HepG2 (cell line): ENCODE measurements at regions not wholly inside any gene's neighbourhood (a gene's known extent, or its start where the extent isn't known, plus 50 kb on each side); places are given as distances from the start of the nearest gene placed in this dataset.

Experiments used
- ATAC-seq: fragments of 200-7000 bp; cut with Tn5 transposase; 3 replicates; pipeline ENCODE4 v1.9.1; 2020; ENCODE audit warnings: mild to moderate bottlenecking, moderate library complexity
- BruUV-seq: library from RNA; stranded (reverse); fragments of 400-500 nt; replicated peaks from 2 replicates; lab custom pipeline; 2021; lab: Mats Ljungman, UMichigan
- CTCF ChIA-PET: fragments of 300-600 bp; formaldehyde crosslinking; extraction: SDS; loops from one replicate; lab custom pipeline; 2021; ENCODE audit warnings: low total read pairs, inconsistent platforms, low intra/inter-chr PET ratio; lab: Yijun Ruan, JAX
- POLR2A ChIA-PET: fragments of 350-600 bp; sonication (Branson Sonifier 250); formaldehyde crosslinking; loops from one replicate; lab custom pipeline; 2020; ENCODE audit warnings: antibody characterized with exemption, inconsistent platforms; lab: Yijun Ruan, JAX
- DNase-seq: peaks from one replicate; pipeline ENCODE4 v3.0.0-alpha.2; 2015; ENCODE audit warnings: low spot score
- FAIRE-seq: peaks from 3 replicates; lab custom pipeline; 2011; peaks lifted over from hg19 to GRCh38; lab: Jason Lieb, UNC
- H2AFZ ChIP-seq: one replicate; pipeline ENCODE4 v1.6.1; 2011; ENCODE audit warnings: low read length, inconsistent platforms
- H3K27ac ChIP-seq: fragments of 300-600 bp; 3 replicates; pipeline ENCODE4 v1.8.0; 2011; ENCODE audit warnings: mixed run types, mild to moderate bottlenecking, mixed read lengths, low read length, inconsistent platforms; ENCODE audit not compliant: insufficient read depth; ENCODE audit errors: extremely low read length
- H3K27me3 ChIP-seq, 2 experiments: fragments of 200-600 bp in 1 of 2; 2 replicates in 1 of 2; 3 replicates in 1 of 2; pipeline versions ENCODE4 v1.6.0 to v1.8.0; 2011; ENCODE audit warnings: low read length in 2 of 2, mild to moderate bottlenecking in 2 of 2, moderate library complexity in 2 of 2, inconsistent platforms in 1 of 2; ENCODE audit not compliant: insufficient read depth in 2 of 2, control insufficient read depth in 1 of 2
- H3K36me3 ChIP-seq, 2 experiments: fragments of 200-600 bp in 1 of 2; replicated peaks in 1 of 2; 2 replicates in 1 of 2; 3 replicates in 1 of 2; pipeline versions ENCODE4 v1.5.1 to v1.8.0; 2011; ENCODE audit warnings: low read length in 2 of 2, inconsistent platforms in 1 of 2; ENCODE audit not compliant: insufficient read depth in 2 of 2, control insufficient read depth in 1 of 2
- H3K4me1 ChIP-seq: 2 replicates; pipeline ENCODE4 v1.5.1; 2012; ENCODE audit warnings: low read length, inconsistent platforms; ENCODE audit not compliant: insufficient read depth
- H3K4me2 ChIP-seq: 2 replicates; pipeline ENCODE4 v1.6.0; 2011; ENCODE audit warnings: low read depth, low read length, inconsistent platforms
- H3K4me3 ChIP-seq, 3 experiments: fragments of 200-600 bp in 1 of 3; sonication (generic), shearing (Covaris generic) in 1 of 3; replicated peaks in 1 of 3; 2 replicates each; pipeline ENCODE4 v1.5.1; 2011 to 2016; ENCODE audit warnings: low read length in 3 of 3, inconsistent platforms in 2 of 3, low read depth in 2 of 3, mild to moderate bottlenecking in 2 of 3, control low read depth in 1 of 3, mixed read lengths in 1 of 3; ENCODE audit not compliant: insufficient read depth in 1 of 3
- H3K79me2 ChIP-seq: one replicate; pipeline ENCODE4 v1.6.1; 2011; ENCODE audit warnings: low read length, inconsistent platforms; ENCODE audit not compliant: insufficient read depth
- H3K9ac ChIP-seq: 2 replicates; pipeline ENCODE4 v1.6.0; 2011; ENCODE audit warnings: mild to moderate bottlenecking, low read depth, low read length, inconsistent platforms; ENCODE audit not compliant: insufficient read depth
- H3K9me3 ChIP-seq: 2 replicates; pipeline ENCODE4 v1.5.1; 2012; ENCODE audit warnings: mild to moderate bottlenecking, low read length
- H4K20me1 ChIP-seq: 2 replicates; pipeline ENCODE4 v1.6.0; 2011; ENCODE audit warnings: inconsistent platforms, mild to moderate bottlenecking, low read length, moderate library complexity; ENCODE audit not compliant: insufficient read depth
- GPN1 ChIP-seq: sonication (generic); formaldehyde crosslinking; IDR thresholded peaks from 2 replicates; pipeline ENCODE4 v1.5.1; 2020; ENCODE audit warnings: missing genetic modification reagents, borderline replicate concordance
- IKZF1 ChIP-seq: fragments of 450-650 bp; IDR thresholded peaks from 2 replicates; pipeline ENCODE4 v1.7.1; 2016
- KAT8 ChIP-seq: IDR thresholded peaks from 2 replicates; pipeline ENCODE4 v1.6.1; 2016; ENCODE audit warnings: missing genetic modification reagents, missing compliant biosample characterization
- MAFF ChIP-seq: IDR thresholded peaks from 2 replicates; pipeline ENCODE4 v1.6.1; 2011; ENCODE audit warnings: low read depth, low read length, improper control_type of control experiment
- MAFK ChIP-seq, 2 experiments: IDR thresholded peaks in 1 of 2; conservative IDR thresholded peaks in 1 of 2; 2 replicates each; pipeline ENCODE4 v1.6.1; 2011; ENCODE audit warnings: improper control_type of control experiment in 2 of 2, low read length in 2 of 2
- NR0B2 ChIP-seq: sonication (generic); formaldehyde crosslinking; IDR thresholded peaks from 2 replicates; pipeline ENCODE4 v1.4.0; 2020; ENCODE audit warnings: mild to moderate bottlenecking, missing genetic modification reagents
- NRL ChIP-seq: sonication (generic); formaldehyde crosslinking; IDR thresholded peaks from 2 replicates; pipeline ENCODE4 v1.5.0; 2020; ENCODE audit warnings: missing genetic modification reagents, mild to moderate bottlenecking, moderate library complexity, borderline replicate concordance
- PRMT3 ChIP-seq: sonication (generic); formaldehyde crosslinking; IDR thresholded peaks from 2 replicates; pipeline ENCODE4 v1.8.1; 2022; ENCODE audit warnings: low read depth, mild to moderate bottlenecking, moderate library complexity, missing genetic modification reagents, borderline replicate concordance
- ZNF335 ChIP-seq: sonication (generic); formaldehyde crosslinking; IDR thresholded peaks from 2 replicates; pipeline ENCODE4 v1.4.0; 2020; ENCODE audit warnings: missing genetic modification reagents
- ZNF350 ChIP-seq: sonication (generic); formaldehyde crosslinking; IDR thresholded peaks from 2 replicates; pipeline ENCODE4 v1.4.0; 2020; ENCODE audit warnings: mild to moderate bottlenecking, low read depth, missing genetic modification reagents, borderline replicate concordance
- ZNF7 ChIP-seq: IDR thresholded peaks from 2 replicates; pipeline ENCODE4 v1.6.1; 2016; ENCODE audit warnings: missing biosample characterization, missing genetic modification reagents
- ZNF761 ChIP-seq: sonication (generic); formaldehyde crosslinking; conservative IDR thresholded peaks from 2 replicates; pipeline ENCODE4 v1.4.0; 2020; ENCODE audit warnings: mild to moderate bottlenecking, missing genetic modification reagents
- ZNF766 ChIP-seq: sonication (generic); formaldehyde crosslinking; IDR thresholded peaks from 2 replicates; pipeline ENCODE4 v1.5.0; 2020; ENCODE audit warnings: missing genetic modification reagents, borderline replicate concordance
- ZSCAN9 ChIP-seq: IDR thresholded peaks from 2 replicates; pipeline ENCODE4 v1.6.1; 2016; ENCODE audit warnings: borderline replicate concordance
- WGBS: methylation state at CpG from one replicate; pipeline ENCODE4 v1.1.6; 2017; ENCODE audit warnings: low lambda C conversion rate; 5-methylcytosine and 5-hydroxymethylcytosine counted together
- in situ Hi-C: cut with HindIII; loops from 2 replicates; pipeline ENCODE4 v1.10.0; 2017; ENCODE audit warnings: low pct_unique_long_range_greater_than_20kb; ENCODE audit not compliant: extremely low pct_ligation_motif_present
- intact Hi-C: fragments of 100-400 bp; cut with micrococcal nuclease; formaldehyde crosslinking; loops from one replicate; pipeline ENCODE4 v1.10.0; 2022; ENCODE audit not compliant: unreplicated experiment

GRCh38 chr13:50699874-50700663 lies 143.4 kb downstream of the DLEU7 start:
- intact Hi-C loops = no loop called here
- H3K4me1 ChIP-seq = no peaks in the 10 kb centered on the region
- no peaks in the 10 kb centered on the region for H3K9me3 ChIP-seq
- H3K27ac ChIP-seq = no peak overlapping the region
- WGBS = 90% methylated on average over 4 of the region's 4 CpGs
- peak; percentile 66 for ATAC-seq
- no peak overlapping the region for H3K4me3 ChIP-seq
- no peaks in the 10 kb centered on the region for H3K27me3 ChIP-seq
- no peak for FAIRE-seq
- CTCF ChIA-PET = no interaction called here
- H3K4me2 ChIP-seq = no peak overlapping the region
- POLR2A ChIA-PET = interaction anchor here (1.0 kb wide), 1 partner anchor 9 kb away, joined by 3 read pairs; no protein-coding TSS in a partner anchor
- H3K79me2 ChIP-seq = no peaks in the 10 kb centered on the region
- H4K20me1 ChIP-seq = no peaks in the 10 kb centered on the region
- in situ Hi-C loops = no loop called here
- no TSS peak for BruUV-seq
- H3K9ac ChIP-seq = no peak overlapping the region
- 0 out of 2 replicates have a peak, but pooled peaks have one; percentile 5 for TF ChIP-seq ZNF7 (CRISPR knock-in tag)
- TF ChIP-seq ZNF766 (CRISPR knock-in tag) = no peak
- H2AFZ ChIP-seq = no peak overlapping the region
- no peaks in the 10 kb centered on the region for H3K36me3 ChIP-seq
- DNase-seq = no peak

- ATAC-seq (no peak), FAIRE-seq (no peak), DNase-seq (no peak)
- no peak overlapping the region for H2AFZ ChIP-seq
- no peaks in the 10 kb centered on the region for H4K20me1 ChIP-seq
- H3K4me3 ChIP-seq = no peak overlapping the region
- POLR2A ChIA-PET = interaction anchor here (1.0 kb wide), 1 partner anchor 9 kb away, joined by 3 read pairs; no protein-coding TSS in a partner anchor
- H3K4me2 ChIP-seq = no peak overlapping the region
- in situ Hi-C loops (no loop called here), intact Hi-C loops (no loop called here)
- H3K27ac ChIP-seq = no peak overlapping the region
- CTCF ChIA-PET = no interaction called here
- no peak overlapping the region for H3K9ac ChIP-seq
- 100% methylated on average over 1 of the region's 1 CpG for WGBS
- no peaks in the 10 kb centered on the region for H3K9me3 ChIP-seq
- no peaks in the 10 kb centered on the region for H3K79me2 ChIP-seq
- no peaks in the 10 kb centered on the region for H3K27me3 ChIP-seq
- H3K4me1 ChIP-seq = no peaks in the 10 kb centered on the region
- H3K36me3 ChIP-seq = no peaks in the 10 kb centered on the region
- no TSS peak for BruUV-seq
- TF ChIP-seq MAFF (peak; percentile 79), NRL (CRISPR knock-in tag) (no peak), ZSCAN9 (CRISPR knock-in tag) (no peak), ZNF350 (CRISPR knock-in tag) (no peak), ZNF761 (CRISPR knock-in tag) (no peak), GPN1 (CRISPR knock-in tag) (no peak), KAT8 (no peak), MAFK (conservative IDR thresholded peaks at IDR 0.05 in 1 of 2, IDR thresholded peaks at IDR 0.05 in 1 of 2; ENCODE audit: low read length in 2 of 2) (peak; percentile 77 to 87), ZNF335 (CRISPR knock-in tag) (no peak), PRMT3 (CRISPR knock-in tag) (no peak), IKZF1 (no peak), NR0B2 (CRISPR knock-in tag) (no peak)
Measured at GRCh38 chr13:50700664-50701305, 142.7 kb downstream of the DLEU7 start.
